A673 (cell line): ENCODE measurements at regions not wholly inside any gene's neighbourhood (a gene's known extent, or its start where the extent isn't known, plus 50 kb on each side); places are given as distances from the start of the nearest gene placed in this dataset.

Experiments used
- EZH2 ChIP-seq: fragments of 200-600 bp; sonication (generic); IDR thresholded peaks from 2 replicates; pipeline ENCODE4 v1.6.1; 2017; ENCODE audit warnings: borderline replicate concordance, low read depth, mild to moderate bottlenecking, mixed read lengths, antibody characterized with exemption, low read length; ENCODE audit not compliant: poor library complexity, severe bottlenecking
- TF ChIP-seq, protein P1 (sequence below): fragments of 300-800, 200-600 bp; sonication (generic); conservative IDR thresholded peaks from 2 replicates; pipeline ENCODE4 v1.5.1; 2017; ENCODE audit warnings: low read depth, mild to moderate bottlenecking, antibody characterized with exemption, low read length, moderate library complexity, mixed read lengths

DNA sequence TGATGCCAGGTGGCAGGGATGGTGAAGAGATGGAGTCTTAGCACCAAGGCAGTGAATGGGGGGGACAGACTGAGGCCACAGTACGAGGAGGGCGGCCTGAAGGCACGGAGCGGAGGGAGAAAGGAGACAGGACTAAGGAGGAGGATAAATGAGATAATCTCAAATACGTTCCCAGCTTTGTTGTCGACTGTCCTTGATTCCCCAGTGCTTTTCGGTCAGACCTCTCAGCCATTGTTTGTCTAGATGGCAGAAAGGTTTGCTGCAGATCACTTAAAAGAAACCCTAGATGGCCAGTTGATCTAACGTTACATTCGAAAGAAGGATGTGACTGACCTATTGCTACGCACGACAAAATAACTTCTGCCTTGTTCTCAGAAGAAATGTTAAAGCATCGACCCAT is 479.0 kb downstream of the GATA3 start:
- no peak for TF ChIP-seq EZH2
- TF ChIP-seq, protein P1, sequence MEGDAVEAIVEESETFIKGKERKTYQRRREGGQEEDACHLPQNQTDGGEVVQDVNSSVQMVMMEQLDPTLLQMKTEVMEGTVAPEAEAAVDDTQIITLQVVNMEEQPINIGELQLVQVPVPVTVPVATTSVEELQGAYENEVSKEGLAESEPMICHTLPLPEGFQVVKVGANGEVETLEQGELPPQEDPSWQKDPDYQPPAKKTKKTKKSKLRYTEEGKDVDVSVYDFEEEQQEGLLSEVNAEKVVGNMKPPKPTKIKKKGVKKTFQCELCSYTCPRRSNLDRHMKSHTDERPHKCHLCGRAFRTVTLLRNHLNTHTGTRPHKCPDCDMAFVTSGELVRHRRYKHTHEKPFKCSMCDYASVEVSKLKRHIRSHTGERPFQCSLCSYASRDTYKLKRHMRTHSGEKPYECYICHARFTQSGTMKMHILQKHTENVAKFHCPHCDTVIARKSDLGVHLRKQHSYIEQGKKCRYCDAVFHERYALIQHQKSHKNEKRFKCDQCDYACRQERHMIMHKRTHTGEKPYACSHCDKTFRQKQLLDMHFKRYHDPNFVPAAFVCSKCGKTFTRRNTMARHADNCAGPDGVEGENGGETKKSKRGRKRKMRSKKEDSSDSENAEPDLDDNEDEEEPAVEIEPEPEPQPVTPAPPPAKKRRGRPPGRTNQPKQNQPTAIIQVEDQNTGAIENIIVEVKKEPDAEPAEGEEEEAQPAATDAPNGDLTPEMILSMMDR: no peak
